ENCODE measurements at regions not wholly inside any gene's neighbourhood (a gene's known extent, or its start where the extent isn't known, plus 50 kb on each side); places are given as distances from the start of the nearest gene placed in this dataset.
"Not testable (repeated sequence)": the region's sequence is repeated elsewhere in the genome, so short reads cannot be mapped to it uniquely, and the experiment has no call there.

DNA sequence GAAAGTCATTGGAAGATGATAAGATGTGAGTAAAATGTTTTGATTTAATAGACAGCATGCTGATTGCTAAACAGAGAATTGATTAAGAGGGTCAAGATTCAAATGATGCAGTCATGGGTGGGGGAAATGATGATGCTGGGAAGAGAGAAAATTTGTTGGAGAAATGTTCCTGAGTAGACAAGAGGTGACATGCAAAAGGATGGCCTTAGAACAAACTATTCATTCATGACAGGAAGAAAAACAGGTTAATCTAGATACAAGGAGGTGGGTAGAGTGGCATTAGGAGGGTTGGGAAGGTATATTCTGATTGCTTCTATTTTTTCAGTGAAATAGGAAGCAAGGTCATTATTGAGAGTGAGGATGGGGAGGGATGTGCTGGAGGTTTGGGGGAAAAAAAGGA lies 146.7 kb downstream of the SEM1 start:
- Histone ChIP-seq H3K9me3 (no peaks in the 10 kb centered on the region), H3K4me1 (no peaks in the 10 kb centered on the region), H3K36me3 (no peaks in the 10 kb centered on the region), H3K27me3 (no peaks in the 10 kb centered on the region), H3K27ac (no peak overlapping the region), H3K4me3 (no peak overlapping the region)
- TF ChIP-seq CTCF (IDR thresholded peaks at IDR 0.05), result no peak
- TF ChIP-seq POLR2A (IDR thresholded peaks at IDR 0.05), result no peak
- intact Hi-C loops (cut with DNase I; ENCODE audit: low total_unique reads), result no loop called here
- DNase-seq, result no peak

DNA sequence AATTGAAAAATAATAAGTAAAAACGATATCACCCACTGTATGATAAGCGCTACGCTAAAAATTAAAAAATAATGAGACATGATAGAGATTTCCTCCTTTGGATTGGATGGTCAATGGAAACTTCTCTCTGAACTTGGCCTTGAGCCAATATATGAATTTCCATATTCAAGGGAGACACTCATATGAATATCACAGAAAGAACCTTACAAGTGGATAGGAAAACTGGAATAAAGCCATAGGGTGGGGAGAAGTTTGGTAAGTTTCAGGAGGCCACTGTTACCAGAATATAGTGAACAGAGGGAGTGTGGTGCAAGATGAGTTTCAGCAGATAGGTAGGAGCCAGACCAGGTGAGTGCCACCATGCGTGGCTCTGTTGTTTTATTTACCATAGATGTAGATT lies 147.2 kb downstream of the SEM1 start:
- intact Hi-C loops (cut with DNase I; ENCODE audit: low total_unique reads), result no loop called here
- no peak for TF ChIP-seq CTCF (IDR thresholded peaks at IDR 0.05)
- TF ChIP-seq POLR2A (IDR thresholded peaks at IDR 0.05), result no peak
- Histone ChIP-seq H3K27me3 (no peaks in the 10 kb centered on the region), H3K9me3 (no peaks in the 10 kb centered on the region), H3K4me1 (no peaks in the 10 kb centered on the region), H3K27ac (no peak overlapping the region), H3K4me3 (no peak overlapping the region), H3K36me3 (no peaks in the 10 kb centered on the region)
- DNase-seq, result no peak

- no peak overlapping the region for H3K27ac ChIP-seq
- no peak for TF ChIP-seq CTCF (IDR thresholded peaks at IDR 0.05)
- TF ChIP-seq POLR2A (IDR thresholded peaks at IDR 0.05), result no peak
- intact Hi-C loops (cut with DNase I; ENCODE audit: low total_unique reads), result no loop called here
- H3K36me3 ChIP-seq, result no peaks in the 10 kb centered on the region
- no peaks in the 10 kb centered on the region for H3K4me1 ChIP-seq
- no peak for DNase-seq
- H3K4me3 ChIP-seq, result no peak overlapping the region
- no peaks in the 10 kb centered on the region for H3K27me3 ChIP-seq
- H3K9me3 ChIP-seq, result no peaks in the 10 kb centered on the region
These were observed 147.8 kb downstream of the SEM1 start for GRCh38 chr7:96561892-96562291.

GRCh38 chr7:96558530-96558929 lies 151.1 kb downstream of the SEM1 start:
- Histone ChIP-seq H3K4me3 (no peak overlapping the region), H3K27ac (no peak overlapping the region), H3K9me3 (no peaks in the 10 kb centered on the region), H3K4me1 (no peaks in the 10 kb centered on the region), H3K27me3 (no peaks in the 10 kb centered on the region), H3K36me3 (no peaks in the 10 kb centered on the region)
- intact Hi-C loops (cut with DNase I; ENCODE audit: low total_unique reads), result no loop called here
- DNase-seq, result no peak
- TF ChIP-seq POLR2A (IDR thresholded peaks at IDR 0.05) (no peak), CTCF (IDR thresholded peaks at IDR 0.05) (no peak)

DNA sequence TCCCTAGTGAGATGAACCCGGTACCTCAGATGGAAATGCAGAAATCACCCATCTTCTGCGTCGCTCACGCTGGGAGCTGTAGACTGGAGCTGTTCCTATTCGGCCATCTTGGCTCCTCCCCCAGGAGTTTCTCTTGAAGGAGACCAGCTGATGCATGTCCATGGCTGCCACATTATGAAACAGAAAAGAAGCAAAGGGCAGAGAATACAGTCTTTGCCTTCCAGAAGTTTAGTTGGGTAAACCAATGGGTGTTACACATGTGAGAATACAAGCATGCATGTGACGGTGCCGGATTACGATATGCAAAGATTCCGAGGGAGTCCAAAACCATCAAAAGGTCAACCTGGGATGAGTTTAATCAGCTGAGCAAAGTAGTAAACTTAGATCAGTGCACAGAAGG lies 151.6 kb downstream of the SEM1 start:
- Histone ChIP-seq H3K4me1 (no peaks in the 10 kb centered on the region), H3K9me3 (no peaks in the 10 kb centered on the region), H3K4me3 (no peak overlapping the region), H3K27ac (no peak overlapping the region), H3K36me3 (no peaks in the 10 kb centered on the region), H3K27me3 (no peaks in the 10 kb centered on the region)
- intact Hi-C loops (cut with DNase I; ENCODE audit: low total_unique reads), result no loop called here
- DNase-seq, result no peak
- no peak for TF ChIP-seq POLR2A (IDR thresholded peaks at IDR 0.05)
- no peak for TF ChIP-seq CTCF (IDR thresholded peaks at IDR 0.05)

DNA sequence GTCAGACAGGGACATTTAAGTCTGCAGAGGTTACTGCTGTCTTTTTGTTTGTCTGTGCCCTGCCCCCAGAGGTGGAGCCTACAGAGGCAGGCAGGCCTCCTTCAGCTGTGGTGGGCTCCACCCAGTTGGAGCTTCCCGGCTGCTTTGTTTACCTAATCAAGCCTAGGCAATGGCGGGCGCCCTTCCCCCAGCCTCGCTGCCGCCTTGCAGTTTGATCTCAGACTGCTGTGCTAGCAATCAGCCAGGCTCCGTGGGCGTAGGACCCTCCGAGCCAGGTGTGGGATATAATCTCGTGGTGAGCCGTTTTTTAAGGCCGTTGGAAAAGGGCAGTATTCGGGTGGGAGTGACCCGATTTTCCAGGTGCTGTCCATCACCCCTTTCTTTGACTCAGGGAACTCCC lies 152.0 kb downstream of the SEM1 start:
- intact Hi-C loops (cut with DNase I; ENCODE audit: low total_unique reads); H3K36me3 ChIP-seq; H3K9me3 ChIP-seq; DNase-seq; H3K4me3 ChIP-seq; H3K27ac ChIP-seq; H3K27me3 ChIP-seq; H3K4me1 ChIP-seq: not testable (repeated sequence)
